GM21619 (cell line): ENCODE measurements at regions not wholly inside any gene's neighbourhood (a gene's known extent, or its start where the extent isn't known, plus 50 kb on each side); places are given as distances from the start of the nearest gene placed in this dataset.
"Not testable (repeated sequence)": the region's sequence is repeated elsewhere in the genome, so short reads cannot be mapped to it uniquely, and the experiment has no call there.

Source experiments
- ATAC-seq: cut with Tn5 transposase; IDR thresholded peaks from one replicate; pipeline ENCODE4 v1.9.1; 2021; ENCODE audit not compliant: unreplicated experiment

GRCh38 chr20:30386099-30386498 is 871.4 kb upstream of the DEFB115 start:
- not testable (repeated sequence) for ATAC-seq

GRCh38 chr20:30387823-30388222 is 869.6 kb upstream of the DEFB115 start:
- not testable (repeated sequence) for ATAC-seq

GRCh38 chr20:30393523-30393922 is 863.9 kb upstream of the DEFB115 start:
- ATAC-seq, result not testable (repeated sequence)

- not testable (repeated sequence) for ATAC-seq
These were observed 860.4 kb upstream of the DEFB115 start for GRCh38 chr20:30397111-30397510.

- not testable (repeated sequence) for ATAC-seq
These were observed 852.4 kb upstream of the DEFB115 start for GRCh38 chr20:30405061-30405460.

GRCh38 chr20:30405585-30405984 is 851.9 kb upstream of the DEFB115 start:
- not testable (repeated sequence) for ATAC-seq

- not testable (repeated sequence) for ATAC-seq
These were observed 851.1 kb upstream of the DEFB115 start for GRCh38 chr20:30406370-30406769.

GRCh38 chr20:30412972-30413371 is 844.5 kb upstream of the DEFB115 start:
- no peak for ATAC-seq

- not testable (repeated sequence) for ATAC-seq
These were observed 840.1 kb upstream of the DEFB115 start for GRCh38 chr20:30417387-30417786.

GRCh38 chr20:30418378-30418777 is 839.1 kb upstream of the DEFB115 start:
- not testable (repeated sequence) for ATAC-seq

- ATAC-seq, result no peak
These were observed 838.0 kb upstream of the DEFB115 start for GRCh38 chr20:30419466-30419865.

- ATAC-seq, result not testable (repeated sequence)
These were observed 837.5 kb upstream of the DEFB115 start for GRCh38 chr20:30419871-30420420.
